Endothelial cell of umbilical vein (primary cell): ENCODE measurements at regions not wholly inside any gene's neighbourhood (a gene's known extent, or its start where the extent isn't known, plus 50 kb on each side); places are given as distances from the start of the nearest gene placed in this dataset.

Source experiments
- EZH2 ChIP-seq: IDR thresholded peaks from 2 replicates; pipeline ENCODE4 v1.6.1; 2012; ENCODE audit warnings: borderline replicate concordance, low read depth, mild to moderate bottlenecking, moderate library complexity, low read length, inconsistent platforms; ENCODE audit not compliant: severe bottlenecking
- JUN ChIP-seq: IDR thresholded peaks from 2 replicates; pipeline ENCODE4 v1.6.1; 2011; ENCODE audit warnings: borderline replicate concordance, low read depth; ENCODE audit not compliant: insufficient read length, insufficient read depth
- MYC ChIP-seq: IDR thresholded peaks from one replicate; pipeline ENCODE4 v1.6.1; 2011; ENCODE audit warnings: mild to moderate bottlenecking, low read depth, low read length
- POLR2AphosphoS5 ChIP-seq: IDR thresholded peaks from 2 replicates; pipeline ENCODE4 v1.6.1; 2012; ENCODE audit warnings: low read depth, mild to moderate bottlenecking, control low read depth, low read length, moderate library complexity; ENCODE audit not compliant: insufficient read depth
- TF ChIP-seq, protein P1 (sequence below), 2 donors: IDR thresholded peaks; 1 replicate in 1 of 2; 2 replicates in 1 of 2; pipeline ENCODE4 v1.5.1; 2011; ENCODE audit warnings: low read length in 2 of 2, mild to moderate bottlenecking in 2 of 2, moderate library complexity in 2 of 2, control low read depth in 1 of 2, inconsistent platforms in 1 of 2, low read depth in 1 of 2; ENCODE audit not compliant: insufficient read depth in 1 of 2; ENCODE audit errors: extremely low read depth in 1 of 2

DNA sequence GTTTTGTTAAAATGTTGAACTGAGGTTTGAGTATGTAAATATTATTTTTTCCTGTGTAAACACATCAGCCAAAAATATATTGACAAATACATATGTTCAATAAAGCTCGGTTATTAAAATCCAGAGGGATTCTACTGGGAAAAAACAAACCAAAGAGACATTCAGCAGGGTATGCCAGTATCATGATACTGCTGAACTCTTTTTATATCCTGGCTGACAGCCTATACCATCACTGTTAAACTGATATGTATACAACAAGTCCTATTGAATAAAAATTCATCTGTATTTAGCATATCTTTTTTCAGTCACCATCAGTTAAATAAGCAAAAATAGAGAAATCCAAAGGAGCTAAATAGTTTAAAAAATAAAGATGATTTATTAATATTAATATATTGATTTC lies 71.6 kb upstream of the NEO1 start:
- no peak for TF ChIP-seq JUN
- TF ChIP-seq, protein P1, sequence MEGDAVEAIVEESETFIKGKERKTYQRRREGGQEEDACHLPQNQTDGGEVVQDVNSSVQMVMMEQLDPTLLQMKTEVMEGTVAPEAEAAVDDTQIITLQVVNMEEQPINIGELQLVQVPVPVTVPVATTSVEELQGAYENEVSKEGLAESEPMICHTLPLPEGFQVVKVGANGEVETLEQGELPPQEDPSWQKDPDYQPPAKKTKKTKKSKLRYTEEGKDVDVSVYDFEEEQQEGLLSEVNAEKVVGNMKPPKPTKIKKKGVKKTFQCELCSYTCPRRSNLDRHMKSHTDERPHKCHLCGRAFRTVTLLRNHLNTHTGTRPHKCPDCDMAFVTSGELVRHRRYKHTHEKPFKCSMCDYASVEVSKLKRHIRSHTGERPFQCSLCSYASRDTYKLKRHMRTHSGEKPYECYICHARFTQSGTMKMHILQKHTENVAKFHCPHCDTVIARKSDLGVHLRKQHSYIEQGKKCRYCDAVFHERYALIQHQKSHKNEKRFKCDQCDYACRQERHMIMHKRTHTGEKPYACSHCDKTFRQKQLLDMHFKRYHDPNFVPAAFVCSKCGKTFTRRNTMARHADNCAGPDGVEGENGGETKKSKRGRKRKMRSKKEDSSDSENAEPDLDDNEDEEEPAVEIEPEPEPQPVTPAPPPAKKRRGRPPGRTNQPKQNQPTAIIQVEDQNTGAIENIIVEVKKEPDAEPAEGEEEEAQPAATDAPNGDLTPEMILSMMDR (IDR thresholded peaks at IDR 0.05; ENCODE audit: extremely low read depth in 1 of 2, insufficient read depth in 1 of 2, low read depth in 1 of 2, low read length in 2 of 2): no peak
- TF ChIP-seq EZH2: no peak
- no peak for TF ChIP-seq POLR2AphosphoS5
- no peak for TF ChIP-seq MYC
